ENCODE measurements at regions not wholly inside any gene's neighbourhood (a gene's known extent, or its start where the extent isn't known, plus 50 kb on each side); places are given as distances from the start of the nearest gene placed in this dataset.

- no peak overlapping the region for H3K4me3 ChIP-seq (ENCODE audit: low read length)
- no peaks in the 10 kb centered on the region for H3K36me3 ChIP-seq (ENCODE audit: control insufficient read depth, insufficient read depth, low read length)
- H3K27me3 ChIP-seq (ENCODE audit: control insufficient read depth, insufficient read depth, low read length) = no peaks in the 10 kb centered on the region
- no peaks in the 10 kb centered on the region for H3K4me1 ChIP-seq (ENCODE audit: control insufficient read depth, insufficient read depth, low read length)
- H3K9ac ChIP-seq (ENCODE audit: low read length) = no peak overlapping the region
- no peaks in the 10 kb centered on the region for H3K9me3 ChIP-seq (ENCODE audit: control insufficient read depth, low read length)
These were observed 253.7 kb downstream of the MAT2B start for GRCh38 chr5:163759000-163759704.

- H3K36me3 ChIP-seq (ENCODE audit: control insufficient read depth, insufficient read depth, low read length) = no peaks in the 10 kb centered on the region
- no peaks in the 10 kb centered on the region for H3K9me3 ChIP-seq (ENCODE audit: control insufficient read depth, low read length)
- no peak overlapping the region for H3K9ac ChIP-seq (ENCODE audit: low read length)
- no peak overlapping the region for H3K4me3 ChIP-seq (ENCODE audit: low read length)
- no peaks in the 10 kb centered on the region for H3K4me1 ChIP-seq (ENCODE audit: control insufficient read depth, insufficient read depth, low read length)
- H3K27me3 ChIP-seq (ENCODE audit: control insufficient read depth, insufficient read depth, low read length) = no peaks in the 10 kb centered on the region
These were observed 255.1 kb downstream of the MAT2B start for GRCh38 chr5:163760498-163760897.

GRCh38 chr5:163766936-163767670 lies 261.7 kb downstream of the MAT2B start:
- H3K36me3 ChIP-seq (ENCODE audit: control insufficient read depth, insufficient read depth, low read length) = no peaks in the 10 kb centered on the region
- H3K9me3 ChIP-seq (ENCODE audit: control insufficient read depth, low read length) = no peaks in the 10 kb centered on the region
- no peaks in the 10 kb centered on the region for H3K4me1 ChIP-seq (ENCODE audit: control insufficient read depth, insufficient read depth, low read length)
- no peak overlapping the region for H3K4me3 ChIP-seq (ENCODE audit: low read length)
- H3K27me3 ChIP-seq (ENCODE audit: control insufficient read depth, insufficient read depth, low read length) = no peaks in the 10 kb centered on the region
- no peak overlapping the region for H3K9ac ChIP-seq (ENCODE audit: low read length)

- H3K9ac ChIP-seq (ENCODE audit: low read length) = no peak overlapping the region
- no peaks in the 10 kb centered on the region for H3K9me3 ChIP-seq (ENCODE audit: control insufficient read depth, low read length)
- no peaks in the 10 kb centered on the region for H3K36me3 ChIP-seq (ENCODE audit: control insufficient read depth, insufficient read depth, low read length)
- H3K27me3 ChIP-seq (ENCODE audit: control insufficient read depth, insufficient read depth, low read length) = no peaks in the 10 kb centered on the region
- H3K4me3 ChIP-seq (ENCODE audit: low read length) = no peak overlapping the region
- H3K4me1 ChIP-seq (ENCODE audit: control insufficient read depth, insufficient read depth, low read length) = no peaks in the 10 kb centered on the region
These were observed 265.2 kb downstream of the MAT2B start for GRCh38 chr5:163770625-163771024.

GRCh38 chr5:163772241-163772640 lies 266.8 kb downstream of the MAT2B start:
- Histone ChIP-seq H3K4me3 (ENCODE audit: low read length) (no peak overlapping the region), H3K9ac (ENCODE audit: low read length) (no peak overlapping the region), H3K9me3 (ENCODE audit: control insufficient read depth, low read length) (no peaks in the 10 kb centered on the region), H3K27me3 (ENCODE audit: control insufficient read depth, insufficient read depth, low read length) (no peaks in the 10 kb centered on the region), H3K4me1 (ENCODE audit: control insufficient read depth, insufficient read depth, low read length) (no peaks in the 10 kb centered on the region), H3K36me3 (ENCODE audit: control insufficient read depth, insufficient read depth, low read length) (no peaks in the 10 kb centered on the region)

GRCh38 chr5:163772644-163773043 lies 267.2 kb downstream of the MAT2B start:
- Histone ChIP-seq H3K4me1 (ENCODE audit: control insufficient read depth, insufficient read depth, low read length) (no peaks in the 10 kb centered on the region), H3K9me3 (ENCODE audit: control insufficient read depth, low read length) (no peaks in the 10 kb centered on the region), H3K9ac (ENCODE audit: low read length) (no peak overlapping the region), H3K27me3 (ENCODE audit: control insufficient read depth, insufficient read depth, low read length) (no peaks in the 10 kb centered on the region), H3K36me3 (ENCODE audit: control insufficient read depth, insufficient read depth, low read length) (no peaks in the 10 kb centered on the region), H3K4me3 (ENCODE audit: low read length) (no peak overlapping the region)

- H3K9ac ChIP-seq (ENCODE audit: low read length) = no peak overlapping the region
- H3K36me3 ChIP-seq (ENCODE audit: control insufficient read depth, insufficient read depth, low read length) = no peaks in the 10 kb centered on the region
- H3K27me3 ChIP-seq (ENCODE audit: control insufficient read depth, insufficient read depth, low read length) = no peaks in the 10 kb centered on the region
- no peaks in the 10 kb centered on the region for H3K4me1 ChIP-seq (ENCODE audit: control insufficient read depth, insufficient read depth, low read length)
- H3K9me3 ChIP-seq (ENCODE audit: control insufficient read depth, low read length) = no peaks in the 10 kb centered on the region
- H3K4me3 ChIP-seq (ENCODE audit: low read length) = no peak overlapping the region
These were observed 267.8 kb downstream of the MAT2B start for GRCh38 chr5:163773226-163773625.

- H3K36me3 ChIP-seq (ENCODE audit: control insufficient read depth, insufficient read depth, low read length) = no peaks in the 10 kb centered on the region
- no peaks in the 10 kb centered on the region for H3K27me3 ChIP-seq (ENCODE audit: control insufficient read depth, insufficient read depth, low read length)
- no peaks in the 10 kb centered on the region for H3K4me1 ChIP-seq (ENCODE audit: control insufficient read depth, insufficient read depth, low read length)
- no peak overlapping the region for H3K4me3 ChIP-seq (ENCODE audit: low read length)
- H3K9me3 ChIP-seq (ENCODE audit: control insufficient read depth, low read length) = no peaks in the 10 kb centered on the region
- H3K9ac ChIP-seq (ENCODE audit: low read length) = no peak overlapping the region
These were observed 284.5 kb downstream of the MAT2B start for GRCh38 chr5:163789870-163790269.

- H3K9me3 ChIP-seq (ENCODE audit: control insufficient read depth, low read length) = no peaks in the 10 kb centered on the region
- no peaks in the 10 kb centered on the region for H3K36me3 ChIP-seq (ENCODE audit: control insufficient read depth, insufficient read depth, low read length)
- no peaks in the 10 kb centered on the region for H3K27me3 ChIP-seq (ENCODE audit: control insufficient read depth, insufficient read depth, low read length)
- H3K4me1 ChIP-seq (ENCODE audit: control insufficient read depth, insufficient read depth, low read length) = no peaks in the 10 kb centered on the region
- no peak overlapping the region for H3K4me3 ChIP-seq (ENCODE audit: low read length)
- no peak overlapping the region for H3K9ac ChIP-seq (ENCODE audit: low read length)
These were observed 285.1 kb downstream of the MAT2B start for GRCh38 chr5:163790497-163790896.

- Histone ChIP-seq H3K4me3 (ENCODE audit: low read length) (no peak overlapping the region), H3K9me3 (ENCODE audit: control insufficient read depth, low read length) (no peaks in the 10 kb centered on the region), H3K4me1 (ENCODE audit: control insufficient read depth, insufficient read depth, low read length) (no peaks in the 10 kb centered on the region), H3K36me3 (ENCODE audit: control insufficient read depth, insufficient read depth, low read length) (no peaks in the 10 kb centered on the region), H3K9ac (ENCODE audit: low read length) (no peak overlapping the region), H3K27me3 (ENCODE audit: control insufficient read depth, insufficient read depth, low read length) (no peaks in the 10 kb centered on the region)
These were observed 289.6 kb downstream of the MAT2B start for GRCh38 chr5:163794993-163795392.

GRCh38 chr5:163807781-163808180 lies 302.4 kb downstream of the MAT2B start:
- H3K27me3 ChIP-seq (ENCODE audit: control insufficient read depth, insufficient read depth, low read length) = no peaks in the 10 kb centered on the region
- no peaks in the 10 kb centered on the region for H3K36me3 ChIP-seq (ENCODE audit: control insufficient read depth, insufficient read depth, low read length)
- H3K4me1 ChIP-seq (ENCODE audit: control insufficient read depth, insufficient read depth, low read length) = no peaks in the 10 kb centered on the region
- no peak overlapping the region for H3K4me3 ChIP-seq (ENCODE audit: low read length)
- H3K9me3 ChIP-seq (ENCODE audit: control insufficient read depth, low read length) = no peaks in the 10 kb centered on the region
- no peak overlapping the region for H3K9ac ChIP-seq (ENCODE audit: low read length)

GRCh38 chr5:163809473-163809872 lies 304.1 kb downstream of the MAT2B start:
- Histone ChIP-seq H3K4me3 (ENCODE audit: low read length) (no peak overlapping the region), H3K9ac (ENCODE audit: low read length) (no peak overlapping the region), H3K9me3 (ENCODE audit: control insufficient read depth, low read length) (no peaks in the 10 kb centered on the region), H3K36me3 (ENCODE audit: control insufficient read depth, insufficient read depth, low read length) (no peaks in the 10 kb centered on the region), H3K4me1 (ENCODE audit: control insufficient read depth, insufficient read depth, low read length) (no peaks in the 10 kb centered on the region), H3K27me3 (ENCODE audit: control insufficient read depth, insufficient read depth, low read length) (no peaks in the 10 kb centered on the region)

Data from mucosa of stomach (tissue), 1 donor.